Loucy (cell line): ENCODE measurements at regions not wholly inside any gene's neighbourhood (a gene's known extent, or its start where the extent isn't known, plus 50 kb on each side); places are given as distances from the start of the nearest gene placed in this dataset.

ENCODE experiments used
- H2AFZ ChIP-seq: fragments of 200-600 bp; sonication (generic); 2 replicates; pipeline ENCODE4 v1.6.0; 2016; ENCODE audit warnings: antibody characterized with exemption, mild to moderate bottlenecking, low read length, moderate library complexity
- H3F3A ChIP-seq: fragments of 200-600 bp; 2 replicates; pipeline ENCODE4 v1.6.0; 2016; ENCODE audit warnings: antibody characterized with exemption, low read depth, mild to moderate bottlenecking
- H3K27me3 ChIP-seq: fragments of 200-600 bp; sonication (generic); 2 replicates; pipeline ENCODE4 v1.6.1; 2014; ENCODE audit warnings: low read length, mild to moderate bottlenecking; ENCODE audit not compliant: insufficient read depth, poor library complexity, severe bottlenecking
- H3K36me3 ChIP-seq: fragments of 200-600 bp; sonication (generic); 2 replicates; pipeline ENCODE4 v1.6.1; 2016; ENCODE audit warnings: low read length; ENCODE audit not compliant: insufficient read depth
- H3K4me1 ChIP-seq: fragments of 200-600 bp; sonication (generic); 2 replicates; pipeline ENCODE4 v1.5.1; 2014; ENCODE audit warnings: low read length, mild to moderate bottlenecking; ENCODE audit not compliant: insufficient read depth, poor library complexity, severe bottlenecking
- H3K4me2 ChIP-seq: fragments of 200-600 bp; sonication (generic); 2 replicates; pipeline ENCODE4 v1.6.0; 2014; ENCODE audit warnings: antibody characterized with exemption, low read length, low read depth, mild to moderate bottlenecking; ENCODE audit not compliant: poor library complexity, severe bottlenecking
- H3K4me3 ChIP-seq: fragments of 200-600 bp; sonication (generic); 2 replicates; pipeline ENCODE4 v1.5.1; 2014; ENCODE audit warnings: low read length, mild to moderate bottlenecking, mixed read lengths; ENCODE audit not compliant: poor library complexity, severe bottlenecking
- H3K79me2 ChIP-seq: fragments of 200-600 bp; sonication (generic); 2 replicates; pipeline ENCODE4 v1.6.1; 2014; ENCODE audit warnings: low read length; ENCODE audit not compliant: insufficient read depth
- H3K9ac ChIP-seq: fragments of 200-600 bp; sonication (generic); 2 replicates; pipeline ENCODE4 v1.6.0; 2014; ENCODE audit warnings: mild to moderate bottlenecking, low read depth, low read length, moderate library complexity; ENCODE audit not compliant: poor library complexity, severe bottlenecking
- H3K9me2 ChIP-seq: fragments of 200-600 bp; sonication (generic); replicated peaks from 2 replicates; pipeline ENCODE4 v1.6.1; 2016; ENCODE audit warnings: low read depth, low read length, mixed read lengths
- H3K9me3 ChIP-seq: fragments of 200-600 bp; sonication (generic); 2 replicates; pipeline ENCODE4 v1.6.1; 2014; ENCODE audit warnings: mild to moderate bottlenecking, antibody characterized with exemption, low read length, low read depth; ENCODE audit not compliant: insufficient read depth
- H4K20me1 ChIP-seq: fragments of 200-600 bp; sonication (generic); 2 replicates; pipeline ENCODE4 v1.6.0; 2014; ENCODE audit warnings: antibody characterized with exemption, low read length, mild to moderate bottlenecking; ENCODE audit not compliant: insufficient read depth, poor library complexity, severe bottlenecking
- CTCF ChIP-seq: fragments of 200-600 bp; sonication (generic); conservative IDR thresholded peaks from 2 replicates; pipeline ENCODE4 v1.5.1; 2014; ENCODE audit warnings: mild to moderate bottlenecking, antibody characterized with exemption, low read length
- EZH2phosphoT487 ChIP-seq: fragments of 200-600 bp; IDR thresholded peaks from 2 replicates; pipeline ENCODE4 v1.6.1; 2018; ENCODE audit warnings: antibody characterized with exemption, mild to moderate bottlenecking, moderate library complexity, borderline replicate concordance

GRCh38 chr3:117252651-117253050 lies 543.1 kb downstream of the TUSC7 start:
- Histone ChIP-seq H4K20me1 (no peaks in the 10 kb centered on the region), H3K9me3 (no peaks in the 10 kb centered on the region), H3K36me3 (no peaks in the 10 kb centered on the region), H3K9ac (no peak overlapping the region), H3K9me2 (no peaks in the 10 kb centered on the region), H3K4me3 (no peak overlapping the region), H3K4me1 (no peaks in the 10 kb centered on the region), H2AFZ (no peak overlapping the region), H3K27me3 (no peaks in the 10 kb centered on the region), H3K4me2 (no peak overlapping the region), H3F3A (no peaks in the 10 kb centered on the region), H3K79me2 (no peaks in the 10 kb centered on the region)
- TF ChIP-seq CTCF, result no peak
- TF ChIP-seq EZH2phosphoT487, result no peak

GRCh38 chr3:117253636-117254035 lies 544.1 kb downstream of the TUSC7 start:
- Histone ChIP-seq H4K20me1 (no peaks in the 10 kb centered on the region), H3K4me2 (no peak overlapping the region), H2AFZ (no peak overlapping the region), H3K27me3 (no peaks in the 10 kb centered on the region), H3K9ac (no peak overlapping the region), H3K9me2 (no peaks in the 10 kb centered on the region), H3K9me3 (no peaks in the 10 kb centered on the region), H3K4me1 (no peaks in the 10 kb centered on the region), H3F3A (no peaks in the 10 kb centered on the region), H3K36me3 (no peaks in the 10 kb centered on the region), H3K4me3 (no peak overlapping the region), H3K79me2 (no peaks in the 10 kb centered on the region)
- TF ChIP-seq EZH2phosphoT487 (no peak), CTCF (no peak)

GRCh38 chr3:117254985-117255384 lies 545.4 kb downstream of the TUSC7 start:
- no peak overlapping the region for H3K9ac ChIP-seq
- no peaks in the 10 kb centered on the region for H3K27me3 ChIP-seq
- H2AFZ ChIP-seq, result no peak overlapping the region
- H4K20me1 ChIP-seq, result no peaks in the 10 kb centered on the region
- no peak overlapping the region for H3K4me2 ChIP-seq
- no peaks in the 10 kb centered on the region for H3K9me3 ChIP-seq
- no peaks in the 10 kb centered on the region for H3K36me3 ChIP-seq
- TF ChIP-seq CTCF, result no peak
- TF ChIP-seq EZH2phosphoT487, result no peak
- H3K79me2 ChIP-seq, result no peaks in the 10 kb centered on the region
- no peaks in the 10 kb centered on the region for H3K4me1 ChIP-seq
- no peak overlapping the region for H3K4me3 ChIP-seq
- H3F3A ChIP-seq, result no peaks in the 10 kb centered on the region
- no peaks in the 10 kb centered on the region for H3K9me2 ChIP-seq
